ENCODE measurements at regions not wholly inside any gene's neighbourhood (a gene's known extent, or its start where the extent isn't known, plus 50 kb on each side); places are given as distances from the start of the nearest gene placed in this dataset.

GRCh38 chr3:30170681-30171438 is 435.5 kb upstream of the TGFBR2 start:
- TF ChIP-seq EP300 (IDR thresholded peaks at IDR 0.05; ENCODE audit: borderline replicate concordance in 1 of 2, low read depth in 2 of 2, low read length in 2 of 2) = no peak
- TF ChIP-seq CREB1 (IDR thresholded peaks at IDR 0.05) = no peak
- no peak for TF ChIP-seq POLR2A (IDR thresholded peaks at IDR 0.05; ENCODE audit: control extremely low read depth in 1 of 2, low read depth in 2 of 2, low read length in 2 of 2)
- TF ChIP-seq CTCF (IDR thresholded peaks at IDR 0.05; ENCODE audit: control extremely low read depth in 1 of 3, insufficient read depth in 1 of 3, low read depth in 1 of 3, low read length in 3 of 3) = no peak
- TF ChIP-seq EZH2 (IDR thresholded peaks at IDR 0.05; ENCODE audit: low read depth, low read length, severe bottlenecking) = no peak
- no peak for TF ChIP-seq TAF1 (IDR thresholded peaks at IDR 0.05; ENCODE audit: low read depth, low read length)
- no peak for TF ChIP-seq GABPA (IDR thresholded peaks at IDR 0.05; ENCODE audit: borderline replicate concordance, insufficient read depth, low read length)
